PFSK-1 (cell line): ENCODE measurements at regions not wholly inside any gene's neighbourhood (a gene's known extent, or its start where the extent isn't known, plus 50 kb on each side); places are given as distances from the start of the nearest gene placed in this dataset.

Source experiments
- POLR2AphosphoS5 ChIP-seq: IDR thresholded peaks from 2 replicates; pipeline ENCODE4 v1.6.1; 2012; ENCODE audit warnings: low read depth, mild to moderate bottlenecking, control low read depth, low read length, moderate library complexity
- REST ChIP-seq, 2 experiments: IDR thresholded peaks; 2 replicates each; pipeline versions ENCODE4 v1.6.1 to v1.8.0; 2011 to 2012; ENCODE audit warnings: low read depth in 2 of 2, low read length in 2 of 2, control low read depth in 1 of 2, inconsistent platforms in 1 of 2, mild to moderate bottlenecking in 1 of 2, moderate library complexity in 1 of 2; ENCODE audit not compliant: insufficient read depth in 1 of 2
- SIN3A ChIP-seq: IDR thresholded peaks from 2 replicates; pipeline ENCODE4 v1.6.1; 2012; ENCODE audit warnings: mild to moderate bottlenecking, low read length, moderate library complexity, borderline replicate concordance; ENCODE audit not compliant: insufficient read depth
- TAF1 ChIP-seq: IDR thresholded peaks from 2 replicates; pipeline ENCODE4 v1.6.1; 2012; ENCODE audit warnings: low read length, control low read depth, borderline replicate concordance; ENCODE audit not compliant: insufficient read depth

- TF ChIP-seq POLR2AphosphoS5 (no peak), SIN3A (no peak), TAF1 (no peak), REST (IDR thresholded peaks at IDR 0.05; ENCODE audit: insufficient read depth in 1 of 2, low read depth in 2 of 2, low read length in 2 of 2) (no peak)
These were observed 352.6 kb downstream of the PDCD6IP start for GRCh38 chr3:34150992-34151391.
